WTC11 (cell line): ENCODE measurements at regions not wholly inside any gene's neighbourhood (a gene's known extent, or its start where the extent isn't known, plus 50 kb on each side); places are given as distances from the start of the nearest gene placed in this dataset.

Source experiments
- ATAC-seq: fragments of 200-7000 bp; cut with Tn5 transposase; 2 replicates; pipeline ENCODE4 v1.10.0; 2021; ENCODE audit warnings: mild to moderate bottlenecking, moderate library complexity
- CTCF ChIA-PET: fragments of 300-600 bp; sonication (Branson Sonifier 250); formaldehyde crosslinking; loops from one replicate; lab custom pipeline; 2021; ENCODE audit warnings: antibody characterized with exemption; lab: Charles Lee
- POLR2A ChIA-PET: fragments of 350-600 bp; sonication (Branson Sonifier 250); formaldehyde crosslinking; loops from one replicate; lab custom pipeline; 2021; ENCODE audit warnings: antibody characterized with exemption; lab: Charles Lee
- DNase-seq: peaks from one replicate; pipeline ENCODE4 v3.0.0; 2021; ENCODE audit warnings: low spot score
- H3K27ac Mint-ChIP-seq: 2 replicates; pipeline ENCODE4 v1.8.0; 2021; ENCODE audit warnings: mixed read lengths
- H3K27me3 Mint-ChIP-seq: 2 replicates; pipeline ENCODE4 v1.8.0; 2021; ENCODE audit warnings: low read depth, mild to moderate bottlenecking, moderate library complexity, mixed read lengths
- H3K36me3 Mint-ChIP-seq: 2 replicates; pipeline ENCODE4 v1.8.0; 2021; ENCODE audit warnings: mixed read lengths
- H3K4me1 Mint-ChIP-seq: 2 replicates; pipeline ENCODE4 v1.8.0; 2022; ENCODE audit warnings: mixed read lengths
- H3K4me3 Mint-ChIP-seq: 2 replicates; pipeline ENCODE4 v1.8.0; 2021; ENCODE audit warnings: mild to moderate bottlenecking, moderate library complexity, mixed read lengths
- H3K9me3 Mint-ChIP-seq: 2 replicates; pipeline ENCODE4 v1.8.0; 2021; ENCODE audit warnings: mixed read lengths
- CBFB ChIP-seq: sonication (generic); formaldehyde crosslinking; IDR thresholded peaks from 2 replicates; pipeline ENCODE4 v1.8.1; 2022; ENCODE audit warnings: mild to moderate bottlenecking, low read depth, missing genetic modification reagents
- EMX1 ChIP-seq: fragments of 250-450 bp; sonication (Bioruptor Pico); IDR thresholded peaks from 2 replicates; pipeline ENCODE4 v1.8.0; 2021; ENCODE audit warnings: mild to moderate bottlenecking
- ESRRA ChIP-seq: sonication (generic); formaldehyde crosslinking; IDR thresholded peaks from 2 replicates; pipeline ENCODE4 v1.8.1; 2022; ENCODE audit warnings: mild to moderate bottlenecking, missing genetic modification reagents, borderline replicate concordance
- FOXK1 ChIP-seq: sonication (generic); formaldehyde crosslinking; IDR thresholded peaks from 2 replicates; pipeline ENCODE4 v1.8.0; 2022; ENCODE audit warnings: mild to moderate bottlenecking, moderate library complexity, missing genetic modification reagents
- IRF2 ChIP-seq: sonication (generic); formaldehyde crosslinking; IDR thresholded peaks from 2 replicates; pipeline ENCODE4 v1.8.0; 2022; ENCODE audit warnings: low read depth, missing genetic modification reagents, borderline replicate concordance
- JAZF1 ChIP-seq: fragments of 250-450 bp; sonication (Bioruptor Pico); IDR thresholded peaks from 2 replicates; pipeline ENCODE4 v1.9.0; 2021; ENCODE audit warnings: moderate library complexity, mild to moderate bottlenecking, inconsistent platforms
- JUN ChIP-seq: sonication (generic); formaldehyde crosslinking; IDR thresholded peaks from 2 replicates; pipeline ENCODE4 v1.8.0; 2023; ENCODE audit warnings: mild to moderate bottlenecking, missing genetic modification reagents
- KAT7 ChIP-seq: sonication (generic); formaldehyde crosslinking; IDR thresholded peaks from 2 replicates; pipeline ENCODE4 v1.8.1; 2023; ENCODE audit warnings: missing genetic modification reagents, mild to moderate bottlenecking, borderline replicate concordance
- TEAD1 ChIP-seq: sonication (generic); formaldehyde crosslinking; IDR thresholded peaks from 2 replicates; pipeline ENCODE4 v1.8.0; 2022; ENCODE audit warnings: mild to moderate bottlenecking, missing genetic modification reagents
- TP53 ChIP-seq: sonication (generic); formaldehyde crosslinking; IDR thresholded peaks from 2 replicates; pipeline ENCODE4 v1.8.1; 2023; ENCODE audit warnings: mild to moderate bottlenecking, missing genetic modification reagents
- ZNF121 ChIP-seq: sonication (generic); formaldehyde crosslinking; IDR thresholded peaks from 2 replicates; pipeline ENCODE4 v1.8.0; 2023; ENCODE audit warnings: missing genetic modification reagents
- ZNF263 ChIP-seq: sonication (generic); formaldehyde crosslinking; IDR thresholded peaks from 2 replicates; pipeline ENCODE4 v1.8.1; 2022; ENCODE audit warnings: low read depth, mild to moderate bottlenecking, moderate library complexity, missing genetic modification reagents
- ZNF317 ChIP-seq: sonication (generic); formaldehyde crosslinking; IDR thresholded peaks from 2 replicates; pipeline ENCODE4 v1.8.1; 2023; ENCODE audit warnings: low read depth, mild to moderate bottlenecking, moderate library complexity, missing genetic modification reagents, borderline replicate concordance
- ZNF396 ChIP-seq: fragments of 250-450 bp; sonication (Bioruptor Pico); IDR thresholded peaks from 2 replicates; pipeline ENCODE4 v1.8.0; 2021; ENCODE audit warnings: mild to moderate bottlenecking, moderate library complexity, borderline replicate concordance
- ZNF423 ChIP-seq: fragments of 250-450 bp; sonication (Bioruptor Pico); IDR thresholded peaks from 2 replicates; pipeline ENCODE4 v2.1.2; 2022; ENCODE audit warnings: mild to moderate bottlenecking, moderate library complexity
- TF ChIP-seq, protein P1 (sequence below): sonication (generic); formaldehyde crosslinking; IDR thresholded peaks from 2 replicates; pipeline ENCODE4 v1.8.0; 2023; ENCODE audit warnings: missing genetic modification reagents, mild to moderate bottlenecking, borderline replicate concordance
- TF ChIP-seq, protein P2 (sequence below): sonication (generic); formaldehyde crosslinking; IDR thresholded peaks from 2 replicates; pipeline ENCODE4 v1.8.1; 2023; ENCODE audit warnings: mild to moderate bottlenecking, missing genetic modification reagents, moderate library complexity
- TF ChIP-seq, protein P3 (sequence below): fragments of 200-600 bp; IDR thresholded peaks from 2 replicates; pipeline ENCODE4 v1.8.0; 2022; ENCODE audit warnings: antibody characterized with exemption
- TF ChIP-seq, protein P4 (sequence below): fragments of 250-450 bp; sonication (Bioruptor Pico); IDR thresholded peaks from 2 replicates; pipeline ENCODE4 v1.9.0; 2021; ENCODE audit warnings: mild to moderate bottlenecking
- TF ChIP-seq, protein P5 (sequence below): sonication (generic); formaldehyde crosslinking; IDR thresholded peaks from 2 replicates; pipeline ENCODE4 v1.8.0; 2022; ENCODE audit warnings: mild to moderate bottlenecking, missing genetic modification reagents
- TF ChIP-seq, protein P6 (sequence below): sonication (generic); formaldehyde crosslinking; IDR thresholded peaks from 2 replicates; pipeline ENCODE4 v1.8.1; 2023; ENCODE audit warnings: mild to moderate bottlenecking, missing genetic modification reagents, moderate library complexity
- TF ChIP-seq, protein P7 (sequence below): sonication (generic); formaldehyde crosslinking; IDR thresholded peaks from 2 replicates; pipeline ENCODE4 v1.8.1; 2023; ENCODE audit warnings: mild to moderate bottlenecking, missing genetic modification reagents, borderline replicate concordance
- TF ChIP-seq, protein P8 (sequence below): sonication (generic); formaldehyde crosslinking; IDR thresholded peaks from 2 replicates; pipeline ENCODE4 v1.8.0; 2022; ENCODE audit warnings: mild to moderate bottlenecking, missing genetic modification reagents

DNA sequence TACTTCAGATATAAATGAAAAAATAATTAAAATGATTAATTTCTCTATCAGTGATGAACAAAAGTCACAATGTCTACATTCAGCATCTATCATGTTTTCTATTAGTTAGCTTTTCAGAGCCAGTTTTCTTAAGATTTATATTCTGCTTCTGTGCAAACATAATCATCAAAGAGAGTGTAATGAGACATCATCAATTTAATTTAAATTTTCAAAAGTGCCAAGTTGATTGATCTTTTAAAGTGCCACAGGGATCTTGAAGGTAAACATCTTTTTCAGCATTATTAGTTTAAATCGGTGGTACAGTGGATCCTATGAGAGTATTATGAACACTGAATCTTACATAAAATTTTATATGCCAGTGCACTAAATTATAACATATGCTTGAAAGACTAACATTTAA lies 1176.1 kb downstream of the PLA2G4A start (continued):
- TF ChIP-seq, protein P1, sequence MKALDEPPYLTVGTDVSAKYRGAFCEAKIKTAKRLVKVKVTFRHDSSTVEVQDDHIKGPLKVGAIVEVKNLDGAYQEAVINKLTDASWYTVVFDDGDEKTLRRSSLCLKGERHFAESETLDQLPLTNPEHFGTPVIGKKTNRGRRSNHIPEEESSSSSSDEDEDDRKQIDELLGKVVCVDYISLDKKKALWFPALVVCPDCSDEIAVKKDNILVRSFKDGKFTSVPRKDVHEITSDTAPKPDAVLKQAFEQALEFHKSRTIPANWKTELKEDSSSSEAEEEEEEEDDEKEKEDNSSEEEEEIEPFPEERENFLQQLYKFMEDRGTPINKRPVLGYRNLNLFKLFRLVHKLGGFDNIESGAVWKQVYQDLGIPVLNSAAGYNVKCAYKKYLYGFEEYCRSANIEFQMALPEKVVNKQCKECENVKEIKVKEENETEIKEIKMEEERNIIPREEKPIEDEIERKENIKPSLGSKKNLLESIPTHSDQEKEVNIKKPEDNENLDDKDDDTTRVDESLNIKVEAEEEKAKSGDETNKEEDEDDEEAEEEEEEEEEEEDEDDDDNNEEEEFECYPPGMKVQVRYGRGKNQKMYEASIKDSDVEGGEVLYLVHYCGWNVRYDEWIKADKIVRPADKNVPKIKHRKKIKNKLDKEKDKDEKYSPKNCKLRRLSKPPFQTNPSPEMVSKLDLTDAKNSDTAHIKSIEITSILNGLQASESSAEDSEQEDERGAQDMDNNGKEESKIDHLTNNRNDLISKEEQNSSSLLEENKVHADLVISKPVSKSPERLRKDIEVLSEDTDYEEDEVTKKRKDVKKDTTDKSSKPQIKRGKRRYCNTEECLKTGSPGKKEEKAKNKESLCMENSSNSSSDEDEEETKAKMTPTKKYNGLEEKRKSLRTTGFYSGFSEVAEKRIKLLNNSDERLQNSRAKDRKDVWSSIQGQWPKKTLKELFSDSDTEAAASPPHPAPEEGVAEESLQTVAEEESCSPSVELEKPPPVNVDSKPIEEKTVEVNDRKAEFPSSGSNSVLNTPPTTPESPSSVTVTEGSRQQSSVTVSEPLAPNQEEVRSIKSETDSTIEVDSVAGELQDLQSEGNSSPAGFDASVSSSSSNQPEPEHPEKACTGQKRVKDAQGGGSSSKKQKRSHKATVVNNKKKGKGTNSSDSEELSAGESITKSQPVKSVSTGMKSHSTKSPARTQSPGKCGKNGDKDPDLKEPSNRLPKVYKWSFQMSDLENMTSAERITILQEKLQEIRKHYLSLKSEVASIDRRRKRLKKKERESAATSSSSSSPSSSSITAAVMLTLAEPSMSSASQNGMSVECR (CRISPR knock-in tag) = no peak
- TF ChIP-seq ESRRA (CRISPR knock-in tag) (no peak), JAZF1 (CRISPR knock-in tag) (no peak), KAT7 (CRISPR knock-in tag) (no peak), ZNF396 (no peak), TP53 (CRISPR knock-in tag) (no peak)
- TF ChIP-seq, protein P2, sequence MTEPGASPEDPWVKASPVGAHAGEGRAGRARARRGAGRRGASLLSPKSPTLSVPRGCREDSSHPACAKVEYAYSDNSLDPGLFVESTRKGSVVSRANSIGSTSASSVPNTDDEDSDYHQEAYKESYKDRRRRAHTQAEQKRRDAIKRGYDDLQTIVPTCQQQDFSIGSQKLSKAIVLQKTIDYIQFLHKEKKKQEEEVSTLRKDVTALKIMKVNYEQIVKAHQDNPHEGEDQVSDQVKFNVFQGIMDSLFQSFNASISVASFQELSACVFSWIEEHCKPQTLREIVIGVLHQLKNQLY (CRISPR knock-in tag) = no peak
- TF ChIP-seq, protein P3, sequence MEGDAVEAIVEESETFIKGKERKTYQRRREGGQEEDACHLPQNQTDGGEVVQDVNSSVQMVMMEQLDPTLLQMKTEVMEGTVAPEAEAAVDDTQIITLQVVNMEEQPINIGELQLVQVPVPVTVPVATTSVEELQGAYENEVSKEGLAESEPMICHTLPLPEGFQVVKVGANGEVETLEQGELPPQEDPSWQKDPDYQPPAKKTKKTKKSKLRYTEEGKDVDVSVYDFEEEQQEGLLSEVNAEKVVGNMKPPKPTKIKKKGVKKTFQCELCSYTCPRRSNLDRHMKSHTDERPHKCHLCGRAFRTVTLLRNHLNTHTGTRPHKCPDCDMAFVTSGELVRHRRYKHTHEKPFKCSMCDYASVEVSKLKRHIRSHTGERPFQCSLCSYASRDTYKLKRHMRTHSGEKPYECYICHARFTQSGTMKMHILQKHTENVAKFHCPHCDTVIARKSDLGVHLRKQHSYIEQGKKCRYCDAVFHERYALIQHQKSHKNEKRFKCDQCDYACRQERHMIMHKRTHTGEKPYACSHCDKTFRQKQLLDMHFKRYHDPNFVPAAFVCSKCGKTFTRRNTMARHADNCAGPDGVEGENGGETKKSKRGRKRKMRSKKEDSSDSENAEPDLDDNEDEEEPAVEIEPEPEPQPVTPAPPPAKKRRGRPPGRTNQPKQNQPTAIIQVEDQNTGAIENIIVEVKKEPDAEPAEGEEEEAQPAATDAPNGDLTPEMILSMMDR = no peak
- TF ChIP-seq, protein P4, sequence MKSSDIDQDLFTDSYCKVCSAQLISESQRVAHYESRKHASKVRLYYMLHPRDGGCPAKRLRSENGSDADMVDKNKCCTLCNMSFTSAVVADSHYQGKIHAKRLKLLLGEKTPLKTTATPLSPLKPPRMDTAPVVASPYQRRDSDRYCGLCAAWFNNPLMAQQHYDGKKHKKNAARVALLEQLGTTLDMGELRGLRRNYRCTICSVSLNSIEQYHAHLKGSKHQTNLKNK (CRISPR knock-in tag) = no peak

DNA sequence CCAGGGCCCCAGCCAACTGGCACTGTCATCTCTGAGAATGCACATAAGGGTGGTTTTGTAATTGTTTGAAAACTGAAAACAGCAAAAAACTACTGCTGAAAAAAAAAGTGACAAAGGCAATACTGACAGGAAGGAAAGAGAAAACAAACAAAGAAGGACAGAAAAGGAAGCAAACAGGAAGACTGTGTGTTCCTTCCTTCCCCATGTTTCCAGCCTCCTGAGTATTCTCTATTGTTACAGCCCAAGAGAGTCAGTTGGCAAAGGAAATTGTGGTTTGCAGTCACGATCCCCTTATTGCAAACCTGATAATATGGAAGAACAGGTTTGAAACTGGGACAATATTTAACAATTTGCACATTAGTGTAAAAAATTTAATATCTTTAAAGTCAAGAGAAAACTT lies 1177.6 kb downstream of the PLA2G4A start:
- Mint-ChIP-seq H3K9me3 (peaks cover 9% of the 10 kb centered on the region), H3K27me3 (no peaks in the 10 kb centered on the region), H3K36me3 (no peaks in the 10 kb centered on the region), H3K4me3 (no peak overlapping the region), H3K4me1 (no peaks in the 10 kb centered on the region), H3K27ac (no peak overlapping the region)
- no peak for ATAC-seq
- ChIA-PET POLR2A (no interaction called here), CTCF (no interaction called here)
- no peak for TF ChIP-seq ZNF263
- no peak for TF ChIP-seq ZNF317 (CRISPR knock-in tag)
- no peak for TF ChIP-seq ZNF423 (CRISPR knock-in tag)
- TF ChIP-seq, protein P5, sequence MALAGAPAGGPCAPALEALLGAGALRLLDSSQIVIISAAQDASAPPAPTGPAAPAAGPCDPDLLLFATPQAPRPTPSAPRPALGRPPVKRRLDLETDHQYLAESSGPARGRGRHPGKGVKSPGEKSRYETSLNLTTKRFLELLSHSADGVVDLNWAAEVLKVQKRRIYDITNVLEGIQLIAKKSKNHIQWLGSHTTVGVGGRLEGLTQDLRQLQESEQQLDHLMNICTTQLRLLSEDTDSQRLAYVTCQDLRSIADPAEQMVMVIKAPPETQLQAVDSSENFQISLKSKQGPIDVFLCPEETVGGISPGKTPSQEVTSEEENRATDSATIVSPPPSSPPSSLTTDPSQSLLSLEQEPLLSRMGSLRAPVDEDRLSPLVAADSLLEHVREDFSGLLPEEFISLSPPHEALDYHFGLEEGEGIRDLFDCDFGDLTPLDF (CRISPR knock-in tag) = no peak
- TF ChIP-seq FOXK1 (CRISPR knock-in tag) = no peak
- TF ChIP-seq, protein P6, sequence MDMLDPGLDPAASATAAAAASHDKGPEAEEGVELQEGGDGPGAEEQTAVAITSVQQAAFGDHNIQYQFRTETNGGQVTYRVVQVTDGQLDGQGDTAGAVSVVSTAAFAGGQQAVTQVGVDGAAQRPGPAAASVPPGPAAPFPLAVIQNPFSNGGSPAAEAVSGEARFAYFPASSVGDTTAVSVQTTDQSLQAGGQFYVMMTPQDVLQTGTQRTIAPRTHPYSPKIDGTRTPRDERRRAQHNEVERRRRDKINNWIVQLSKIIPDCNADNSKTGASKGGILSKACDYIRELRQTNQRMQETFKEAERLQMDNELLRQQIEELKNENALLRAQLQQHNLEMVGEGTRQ (CRISPR knock-in tag) = no peak
- TF ChIP-seq CBFB (CRISPR knock-in tag) = no peak
- no peak for TF ChIP-seq ZNF396
- TF ChIP-seq, protein P7, sequence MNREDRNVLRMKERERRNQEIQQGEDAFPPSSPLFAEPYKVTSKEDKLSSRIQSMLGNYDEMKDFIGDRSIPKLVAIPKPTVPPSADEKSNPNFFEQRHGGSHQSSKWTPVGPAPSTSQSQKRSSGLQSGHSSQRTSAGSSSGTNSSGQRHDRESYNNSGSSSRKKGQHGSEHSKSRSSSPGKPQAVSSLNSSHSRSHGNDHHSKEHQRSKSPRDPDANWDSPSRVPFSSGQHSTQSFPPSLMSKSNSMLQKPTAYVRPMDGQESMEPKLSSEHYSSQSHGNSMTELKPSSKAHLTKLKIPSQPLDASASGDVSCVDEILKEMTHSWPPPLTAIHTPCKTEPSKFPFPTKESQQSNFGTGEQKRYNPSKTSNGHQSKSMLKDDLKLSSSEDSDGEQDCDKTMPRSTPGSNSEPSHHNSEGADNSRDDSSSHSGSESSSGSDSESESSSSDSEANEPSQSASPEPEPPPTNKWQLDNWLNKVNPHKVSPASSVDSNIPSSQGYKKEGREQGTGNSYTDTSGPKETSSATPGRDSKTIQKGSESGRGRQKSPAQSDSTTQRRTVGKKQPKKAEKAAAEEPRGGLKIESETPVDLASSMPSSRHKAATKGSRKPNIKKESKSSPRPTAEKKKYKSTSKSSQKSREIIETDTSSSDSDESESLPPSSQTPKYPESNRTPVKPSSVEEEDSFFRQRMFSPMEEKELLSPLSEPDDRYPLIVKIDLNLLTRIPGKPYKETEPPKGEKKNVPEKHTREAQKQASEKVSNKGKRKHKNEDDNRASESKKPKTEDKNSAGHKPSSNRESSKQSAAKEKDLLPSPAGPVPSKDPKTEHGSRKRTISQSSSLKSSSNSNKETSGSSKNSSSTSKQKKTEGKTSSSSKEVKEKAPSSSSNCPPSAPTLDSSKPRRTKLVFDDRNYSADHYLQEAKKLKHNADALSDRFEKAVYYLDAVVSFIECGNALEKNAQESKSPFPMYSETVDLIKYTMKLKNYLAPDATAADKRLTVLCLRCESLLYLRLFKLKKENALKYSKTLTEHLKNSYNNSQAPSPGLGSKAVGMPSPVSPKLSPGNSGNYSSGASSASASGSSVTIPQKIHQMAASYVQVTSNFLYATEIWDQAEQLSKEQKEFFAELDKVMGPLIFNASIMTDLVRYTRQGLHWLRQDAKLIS (CRISPR knock-in tag) = no peak
- no peak for TF ChIP-seq IRF2 (CRISPR knock-in tag)
- no peak for TF ChIP-seq TEAD1 (CRISPR knock-in tag)
- TF ChIP-seq, protein P8, sequence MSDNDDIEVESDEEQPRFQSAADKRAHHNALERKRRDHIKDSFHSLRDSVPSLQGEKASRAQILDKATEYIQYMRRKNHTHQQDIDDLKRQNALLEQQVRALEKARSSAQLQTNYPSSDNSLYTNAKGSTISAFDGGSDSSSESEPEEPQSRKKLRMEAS (CRISPR knock-in tag) = no peak
- no peak for TF ChIP-seq EMX1 (CRISPR knock-in tag)
- no peak for TF ChIP-seq JUN (CRISPR knock-in tag)
- TF ChIP-seq ZNF121 = no peak
- no peak for DNase-seq
